Neuron (in vitro differentiated cells): ENCODE measurements at regions not wholly inside any gene's neighbourhood (a gene's known extent, or its start where the extent isn't known, plus 50 kb on each side); places are given as distances from the start of the nearest gene placed in this dataset.

ENCODE experiments used
- H2AFZ ChIP-seq: one replicate; pipeline ENCODE4 v1.6.1; 2013; ENCODE audit warnings: low read depth, mild to moderate bottlenecking, inconsistent platforms, low read length, moderate library complexity
- H3K27me3 ChIP-seq: one replicate; pipeline ENCODE4 v1.6.1; 2013; ENCODE audit warnings: low read length; ENCODE audit not compliant: insufficient read depth
- H3K36me3 ChIP-seq: one replicate; pipeline ENCODE4 v1.6.1; 2013; ENCODE audit warnings: low read length; ENCODE audit not compliant: insufficient read depth
- H3K4me1 ChIP-seq: one replicate; pipeline ENCODE4 v1.6.1; 2013; ENCODE audit warnings: low read length; ENCODE audit not compliant: insufficient read depth
- H3K4me3 ChIP-seq: 2 replicates; pipeline ENCODE4 v1.5.1; 2013; ENCODE audit warnings: mild to moderate bottlenecking, low read length, moderate library complexity
- H3K9me3 ChIP-seq: one replicate; pipeline ENCODE4 v1.6.1; 2013; ENCODE audit warnings: low read length

DNA sequence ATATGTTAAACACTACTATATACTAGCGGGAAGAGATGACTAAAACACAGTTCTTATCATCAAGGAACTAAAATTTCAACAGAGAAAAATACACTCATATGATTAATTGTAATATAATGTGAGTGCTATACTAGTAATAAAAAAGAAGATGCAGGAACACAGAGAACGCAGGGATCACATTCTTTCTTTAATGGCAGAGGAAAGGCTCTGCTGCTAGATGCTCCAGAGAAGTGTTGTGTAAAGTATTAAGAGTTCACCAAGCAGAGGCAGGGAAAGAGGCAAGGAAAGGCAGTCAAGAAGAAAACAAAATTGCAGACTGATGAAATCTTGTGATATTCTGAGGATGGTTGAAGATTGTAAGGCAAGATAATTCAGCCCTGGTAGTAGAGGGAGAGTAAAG lies 394.7 kb downstream of the PDGFC start:
- no peaks in the 10 kb centered on the region for H3K4me1 ChIP-seq
- H3K9me3 ChIP-seq = no peaks in the 10 kb centered on the region
- no peak overlapping the region for H2AFZ ChIP-seq
- H3K4me3 ChIP-seq = no peak overlapping the region
- no peaks in the 10 kb centered on the region for H3K27me3 ChIP-seq
- no peaks in the 10 kb centered on the region for H3K36me3 ChIP-seq

DNA sequence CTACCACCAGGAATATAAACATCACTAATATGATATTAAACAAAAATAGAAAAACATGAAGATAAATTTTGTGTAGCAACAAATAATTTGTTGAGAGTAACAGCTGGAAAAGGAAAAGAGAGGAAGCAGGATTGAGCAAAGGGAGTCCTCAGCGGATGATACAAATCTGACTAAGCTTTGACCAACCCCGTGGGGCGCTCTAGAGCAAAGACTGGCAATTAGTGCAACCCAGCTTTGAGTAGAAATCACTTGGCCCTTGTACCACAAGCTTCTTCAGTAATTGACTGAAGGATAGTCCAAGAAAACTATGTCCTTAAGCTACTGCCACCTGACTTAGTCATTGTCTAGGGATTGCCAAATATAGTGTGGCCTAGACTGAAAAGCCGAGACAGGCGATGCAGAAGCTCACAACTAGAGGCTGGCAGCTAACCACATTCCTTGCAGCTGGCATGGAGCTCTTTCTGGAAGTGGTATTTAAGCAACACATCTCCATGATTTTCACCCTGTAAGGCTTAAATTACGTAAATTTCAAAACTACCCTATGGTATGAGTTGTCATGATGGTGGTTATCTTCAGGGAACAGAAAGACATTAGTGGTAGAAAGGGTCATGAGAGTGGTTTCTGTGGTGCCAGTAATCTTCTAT lies 396.0 kb downstream of the PDGFC start:
- Histone ChIP-seq H2AFZ (no peak overlapping the region), H3K36me3 (no peaks in the 10 kb centered on the region), H3K9me3 (no peaks in the 10 kb centered on the region), H3K4me3 (no peak overlapping the region), H3K27me3 (no peaks in the 10 kb centered on the region), H3K4me1 (no peaks in the 10 kb centered on the region)

GRCh38 chr4:156571146-156571545 lies 400.5 kb downstream of the PDGFC start:
- Histone ChIP-seq H2AFZ (no peak overlapping the region), H3K4me3 (no peak overlapping the region), H3K36me3 (no peaks in the 10 kb centered on the region), H3K4me1 (peaks cover 4% of the 10 kb centered on the region), H3K27me3 (no peaks in the 10 kb centered on the region), H3K9me3 (no peaks in the 10 kb centered on the region)

- no peak overlapping the region for H2AFZ ChIP-seq
- H3K27me3 ChIP-seq = no peaks in the 10 kb centered on the region
- H3K4me3 ChIP-seq = no peak overlapping the region
- peaks cover 4% of the 10 kb centered on the region for H3K4me1 ChIP-seq
- no peaks in the 10 kb centered on the region for H3K36me3 ChIP-seq
- H3K9me3 ChIP-seq = no peaks in the 10 kb centered on the region
Measured at GRCh38 chr4:156569535-156569934, 402.1 kb downstream of the PDGFC start.

DNA sequence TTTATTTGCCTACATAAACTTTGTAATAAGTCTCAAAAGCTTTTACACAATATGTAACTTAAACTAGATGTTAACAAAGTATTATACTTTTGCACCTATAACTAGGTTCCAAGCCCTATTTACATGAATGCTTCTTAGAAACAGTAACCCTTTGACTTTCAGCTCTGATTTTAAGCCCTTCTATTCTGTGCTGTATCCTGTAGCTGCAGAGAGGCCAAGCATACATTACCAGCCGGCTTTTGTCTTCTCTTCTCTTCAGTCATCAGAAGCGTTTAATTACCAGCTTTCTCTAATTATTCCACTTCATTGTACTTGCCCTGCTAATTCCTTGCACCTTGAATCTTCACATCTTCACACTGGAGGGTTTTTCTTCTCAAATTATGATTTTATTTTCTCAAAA lies 403.1 kb downstream of the PDGFC start:
- H3K9me3 ChIP-seq = no peaks in the 10 kb centered on the region
- H2AFZ ChIP-seq = no peak overlapping the region
- H3K4me1 ChIP-seq = peaks cover 4% of the 10 kb centered on the region
- no peaks in the 10 kb centered on the region for H3K27me3 ChIP-seq
- H3K36me3 ChIP-seq = no peaks in the 10 kb centered on the region
- H3K4me3 ChIP-seq = no peak overlapping the region

DNA sequence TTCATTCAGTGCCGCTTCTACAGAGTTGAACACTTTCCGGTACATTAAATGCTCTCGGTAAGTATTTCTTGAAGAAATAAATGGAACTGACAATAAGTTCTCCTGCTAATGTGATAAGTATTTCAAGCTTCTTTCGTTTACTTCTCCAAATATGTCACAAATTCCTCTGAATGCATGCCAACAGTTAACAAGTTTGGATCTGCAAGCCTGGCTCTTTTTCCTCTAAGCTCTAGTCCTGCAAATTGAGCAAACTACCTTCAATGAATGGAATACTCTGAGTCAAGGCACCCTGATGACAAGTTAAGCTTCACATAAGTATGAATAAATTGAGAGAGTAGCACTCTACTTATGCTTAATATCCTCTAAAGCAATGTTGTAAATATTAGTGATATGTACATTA lies 403.6 kb downstream of the PDGFC start:
- peaks cover 4% of the 10 kb centered on the region for H3K4me1 ChIP-seq
- H3K27me3 ChIP-seq = no peaks in the 10 kb centered on the region
- H3K4me3 ChIP-seq = no peak overlapping the region
- no peaks in the 10 kb centered on the region for H3K36me3 ChIP-seq
- no peak overlapping the region for H2AFZ ChIP-seq
- no peaks in the 10 kb centered on the region for H3K9me3 ChIP-seq

DNA sequence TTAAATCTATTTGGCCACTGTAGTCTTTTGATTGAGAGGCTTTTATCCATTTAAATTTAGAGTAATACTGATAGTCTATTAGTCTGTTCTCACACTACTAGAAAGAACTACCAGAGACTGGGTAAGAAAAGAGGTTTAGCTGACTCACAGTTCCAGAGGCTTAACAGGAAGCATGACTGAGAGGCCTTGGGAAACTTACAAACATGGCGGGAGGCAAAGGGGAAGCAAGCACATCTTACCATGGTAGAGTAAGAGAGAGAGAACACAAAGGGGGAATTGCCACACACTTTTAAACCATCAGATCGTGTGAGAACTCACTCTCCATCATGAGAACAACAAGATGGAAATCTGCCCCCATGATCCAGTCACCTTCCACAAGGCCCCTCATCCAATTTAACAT lies 410.9 kb downstream of the PDGFC start:
- Histone ChIP-seq H3K36me3 (no peaks in the 10 kb centered on the region), H3K4me3 (no peak overlapping the region), H2AFZ (no peak overlapping the region), H3K4me1 (no peaks in the 10 kb centered on the region), H3K9me3 (no peaks in the 10 kb centered on the region), H3K27me3 (no peaks in the 10 kb centered on the region)

DNA sequence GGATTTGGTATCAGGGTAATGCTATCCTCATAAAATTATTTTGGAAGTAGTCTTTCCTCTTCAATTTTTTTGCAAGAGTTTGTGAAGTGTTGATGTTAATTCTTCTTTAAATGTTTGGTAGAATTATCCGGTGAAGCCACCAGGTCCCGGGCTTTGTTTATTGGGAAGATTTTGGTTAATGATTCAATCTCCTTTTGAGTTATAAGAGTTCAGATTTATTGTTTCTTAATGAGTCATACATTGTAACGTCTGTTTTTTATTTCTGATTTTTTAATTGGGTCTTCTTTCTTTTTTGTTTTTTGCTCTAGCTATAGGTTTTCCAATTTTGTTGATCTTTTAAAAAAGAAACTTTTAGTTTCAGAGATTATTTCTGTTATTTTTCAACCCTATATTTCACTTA lies 412.3 kb downstream of the PDGFC start:
- no peak overlapping the region for H2AFZ ChIP-seq

DNA sequence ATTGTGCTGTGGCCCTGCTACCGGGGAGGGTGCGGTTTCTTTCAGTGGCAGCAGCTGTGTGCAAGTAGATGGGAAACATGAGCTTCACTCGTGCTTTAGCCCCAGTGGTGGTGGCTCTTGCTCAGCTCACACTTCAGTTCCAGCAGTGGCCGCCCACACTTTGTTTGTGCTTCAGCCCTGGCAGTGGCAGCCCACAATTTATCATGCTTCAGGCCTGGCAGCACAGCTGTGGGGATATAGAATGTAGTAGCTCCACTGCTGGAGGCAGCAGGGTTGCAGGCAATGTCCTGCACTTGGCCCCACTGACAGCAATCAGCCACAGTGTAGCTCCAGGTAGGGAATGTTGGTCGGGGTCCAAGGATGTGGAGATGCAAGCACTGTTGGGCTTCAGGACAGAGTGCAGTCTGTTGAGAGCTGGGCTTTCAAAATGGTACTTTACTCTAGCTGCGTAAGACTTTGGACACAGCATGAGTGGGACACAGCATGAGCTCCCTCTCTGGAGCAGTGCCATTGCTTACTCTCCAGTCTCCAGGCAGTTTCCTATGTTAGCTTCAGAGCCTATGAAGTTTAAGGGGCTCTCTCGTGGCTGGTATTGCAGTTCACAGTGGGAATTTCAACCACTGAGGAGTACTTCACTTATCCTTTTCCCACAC lies 413.1 kb downstream of the PDGFC start:
- Histone ChIP-seq H2AFZ (no peak overlapping the region), H3K4me3 (no peak overlapping the region), H3K4me1 (no peaks in the 10 kb centered on the region), H3K36me3 (no peaks in the 10 kb centered on the region), H3K27me3 (no peaks in the 10 kb centered on the region), H3K9me3 (no peaks in the 10 kb centered on the region)

More for the DNA sequence above, 412.3 kb downstream of the PDGFC start:
- no peaks in the 10 kb centered on the region for H3K4me1 ChIP-seq
- no peaks in the 10 kb centered on the region for H3K9me3 ChIP-seq
- H3K27me3 ChIP-seq = no peaks in the 10 kb centered on the region
- no peaks in the 10 kb centered on the region for H3K36me3 ChIP-seq
- H3K4me3 ChIP-seq = no peak overlapping the region

GRCh38 chr4:156557920-156558319 lies 413.7 kb downstream of the PDGFC start:
- Histone ChIP-seq H2AFZ (no peak overlapping the region), H3K9me3 (no peaks in the 10 kb centered on the region), H3K36me3 (no peaks in the 10 kb centered on the region), H3K4me1 (no peaks in the 10 kb centered on the region), H3K27me3 (no peaks in the 10 kb centered on the region), H3K4me3 (no peak overlapping the region)

- Histone ChIP-seq H3K27me3 (no peaks in the 10 kb centered on the region), H3K4me3 (no peak overlapping the region), H3K36me3 (no peaks in the 10 kb centered on the region), H2AFZ (no peak overlapping the region), H3K4me1 (no peaks in the 10 kb centered on the region), H3K9me3 (no peaks in the 10 kb centered on the region)
Measured at GRCh38 chr4:156556336-156556735, 415.3 kb downstream of the PDGFC start.

DNA sequence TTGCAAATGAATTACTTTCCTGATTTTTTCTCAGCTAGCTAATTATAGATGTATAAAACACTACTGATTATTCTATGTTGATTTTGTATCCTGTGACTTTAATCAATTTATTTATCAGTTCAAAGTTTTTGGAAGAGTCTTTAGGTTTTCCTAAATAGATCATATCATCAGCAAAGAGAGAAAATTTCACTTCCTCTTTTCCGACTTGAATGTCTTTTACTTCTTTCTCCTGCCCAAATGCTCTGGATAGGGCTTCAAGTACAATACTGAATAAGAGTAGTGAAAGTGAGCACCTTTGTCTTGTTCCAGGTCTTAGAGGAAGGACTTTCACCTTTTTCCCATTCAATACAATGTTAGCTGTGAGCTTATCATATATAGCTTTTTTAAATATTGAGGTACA lies 417.9 kb downstream of the PDGFC start:
- no peaks in the 10 kb centered on the region for H3K4me1 ChIP-seq

GRCh38 chr4:156547891-156548290 lies 423.7 kb downstream of the PDGFC start:
- H3K36me3 ChIP-seq = no peaks in the 10 kb centered on the region
- no peaks in the 10 kb centered on the region for H3K27me3 ChIP-seq

More for the DNA sequence above, 417.9 kb downstream of the PDGFC start:
- Histone ChIP-seq H3K4me3 (no peak overlapping the region), H3K36me3 (no peaks in the 10 kb centered on the region), H3K9me3 (no peaks in the 10 kb centered on the region), H3K27me3 (no peaks in the 10 kb centered on the region), H2AFZ (no peak overlapping the region)

GRCh38 chr4:156547439-156547838 lies 424.2 kb downstream of the PDGFC start:
- Histone ChIP-seq H2AFZ (no peak overlapping the region), H3K27me3 (no peaks in the 10 kb centered on the region), H3K4me1 (no peaks in the 10 kb centered on the region), H3K4me3 (no peak overlapping the region), H3K9me3 (no peaks in the 10 kb centered on the region), H3K36me3 (no peaks in the 10 kb centered on the region)

More at GRCh38 chr4:156547891-156548290, 423.7 kb downstream of the PDGFC start:
- Histone ChIP-seq H3K9me3 (no peaks in the 10 kb centered on the region), H3K4me3 (no peak overlapping the region), H3K4me1 (no peaks in the 10 kb centered on the region), H2AFZ (no peak overlapping the region)
